ENCODE measurements at regions not wholly inside any gene's neighbourhood (a gene's known extent, or its start where the extent isn't known, plus 50 kb on each side); places are given as distances from the start of the nearest gene placed in this dataset.

GRCh38 chr4:138674209-138674608 is 341.4 kb upstream of the NOCT start:
- no peak for TF ChIP-seq CTCF (IDR thresholded peaks at IDR 0.05; ENCODE audit: low read depth, low read length, poor library complexity, severe bottlenecking)
- no peak for TF ChIP-seq EZH2phosphoT487 (IDR thresholded peaks at IDR 0.05; ENCODE audit: borderline replicate concordance, low read length)

Data from DOHH2 (cell line).